ENCODE measurements at regions not wholly inside any gene's neighbourhood (a gene's known extent, or its start where the extent isn't known, plus 50 kb on each side); places are given as distances from the start of the nearest gene placed in this dataset.

DNA sequence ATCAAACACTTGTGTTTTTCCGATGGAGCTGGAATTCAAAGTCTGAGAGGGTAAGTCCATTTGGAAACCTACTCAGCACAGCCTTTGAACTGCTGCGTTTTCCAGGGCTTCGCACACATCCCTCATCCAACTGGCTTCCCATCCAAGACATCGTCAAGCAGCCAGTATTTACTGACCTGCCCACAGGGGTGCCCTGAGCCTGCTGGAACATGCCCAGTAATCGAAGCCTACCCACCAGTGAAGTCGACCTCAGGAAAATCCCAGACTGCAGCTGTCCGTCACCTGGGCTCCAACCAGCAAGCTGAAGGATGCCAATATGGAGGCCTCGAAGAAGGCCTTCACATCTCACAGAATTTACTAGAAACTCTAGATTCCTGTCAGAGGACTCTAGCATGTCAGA lies 261.6 kb downstream of the PLPP3 start:
- no peak overlapping the region for H3K4me3 ChIP-seq (ENCODE audit: low read depth, poor library complexity, severe bottlenecking)
- intact Hi-C loops (cut with DNase I; ENCODE audit: low total_unique reads), result no loop called here
- no peak for DNase-seq (ENCODE audit: low spot score in 2 of 2)
- TF ChIP-seq POLR2A (IDR thresholded peaks at IDR 0.05), result no peak
- TF ChIP-seq, protein P1, sequence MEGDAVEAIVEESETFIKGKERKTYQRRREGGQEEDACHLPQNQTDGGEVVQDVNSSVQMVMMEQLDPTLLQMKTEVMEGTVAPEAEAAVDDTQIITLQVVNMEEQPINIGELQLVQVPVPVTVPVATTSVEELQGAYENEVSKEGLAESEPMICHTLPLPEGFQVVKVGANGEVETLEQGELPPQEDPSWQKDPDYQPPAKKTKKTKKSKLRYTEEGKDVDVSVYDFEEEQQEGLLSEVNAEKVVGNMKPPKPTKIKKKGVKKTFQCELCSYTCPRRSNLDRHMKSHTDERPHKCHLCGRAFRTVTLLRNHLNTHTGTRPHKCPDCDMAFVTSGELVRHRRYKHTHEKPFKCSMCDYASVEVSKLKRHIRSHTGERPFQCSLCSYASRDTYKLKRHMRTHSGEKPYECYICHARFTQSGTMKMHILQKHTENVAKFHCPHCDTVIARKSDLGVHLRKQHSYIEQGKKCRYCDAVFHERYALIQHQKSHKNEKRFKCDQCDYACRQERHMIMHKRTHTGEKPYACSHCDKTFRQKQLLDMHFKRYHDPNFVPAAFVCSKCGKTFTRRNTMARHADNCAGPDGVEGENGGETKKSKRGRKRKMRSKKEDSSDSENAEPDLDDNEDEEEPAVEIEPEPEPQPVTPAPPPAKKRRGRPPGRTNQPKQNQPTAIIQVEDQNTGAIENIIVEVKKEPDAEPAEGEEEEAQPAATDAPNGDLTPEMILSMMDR (IDR thresholded peaks at IDR 0.05), result no peak
- 86 to 89% methylated on average over 8 of the region's 8 CpGs for WGBS, 2 donors

DNA sequence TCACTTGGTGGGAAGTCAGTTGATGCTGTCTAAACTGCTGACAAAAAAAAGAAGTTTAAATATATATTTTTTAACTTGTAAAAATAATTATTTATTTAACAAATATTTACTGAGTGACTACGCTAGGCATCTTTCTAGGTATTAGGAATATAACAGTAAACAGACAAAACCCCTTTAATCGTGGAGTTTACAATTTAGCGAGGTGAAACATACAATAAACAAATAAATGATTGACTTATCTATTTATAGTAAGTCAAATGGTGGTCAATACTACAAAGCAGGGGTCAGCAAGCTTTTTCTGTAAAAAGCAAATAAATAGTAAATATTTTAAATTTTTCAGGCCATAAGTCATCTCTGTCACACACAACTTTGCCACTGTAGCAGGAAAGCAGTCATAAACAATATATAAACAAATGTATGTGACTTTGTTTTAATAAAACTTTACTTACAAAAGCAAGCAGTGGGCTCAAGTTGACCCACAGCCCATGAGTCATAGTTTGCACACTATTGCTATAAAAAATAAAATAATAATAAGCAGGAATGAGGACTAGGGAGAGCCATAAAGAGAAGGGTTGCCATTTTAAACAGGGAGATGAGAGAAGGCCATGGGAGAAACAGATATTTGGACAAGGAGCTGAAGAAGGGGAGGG lies 263.9 kb downstream of the PLPP3 start:
- WGBS, 2 donors, result 79 to 98% methylated on average over 3 of the region's 3 CpGs
- intact Hi-C loops (cut with DNase I; ENCODE audit: low total_unique reads), result no loop called here
- no peak overlapping the region for H3K4me3 ChIP-seq (ENCODE audit: low read depth, poor library complexity, severe bottlenecking)
- DNase-seq (ENCODE audit: low spot score in 2 of 2), result no peak
- TF ChIP-seq POLR2A (IDR thresholded peaks at IDR 0.05), result no peak
- TF ChIP-seq, protein P1 (IDR thresholded peaks at IDR 0.05), result no peak

DNA sequence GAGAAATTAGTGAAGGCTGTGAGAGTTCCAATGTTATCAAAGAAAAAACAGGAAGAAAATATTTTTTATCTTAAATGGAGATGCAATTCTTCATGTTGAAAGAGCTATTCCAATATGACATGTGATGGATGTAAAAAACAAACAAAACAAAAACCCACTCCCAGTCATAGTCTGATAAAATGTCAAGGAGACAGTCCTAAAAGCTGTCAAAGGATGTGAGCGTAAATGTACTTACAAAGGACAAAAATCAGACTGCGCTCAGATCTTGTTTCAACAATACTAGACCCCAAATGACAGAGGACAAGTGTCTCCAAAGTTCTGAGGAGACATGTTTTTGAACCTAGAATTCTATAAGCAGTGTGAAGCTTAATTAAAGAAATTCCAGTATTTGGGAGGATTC lies 265.8 kb downstream of the PLPP3 start:
- DNase-seq (ENCODE audit: low spot score in 2 of 2), result no peak
- no peak overlapping the region for H3K4me3 ChIP-seq (ENCODE audit: low read depth, poor library complexity, severe bottlenecking)
- TF ChIP-seq, protein P1 (IDR thresholded peaks at IDR 0.05), result no peak
- TF ChIP-seq POLR2A (IDR thresholded peaks at IDR 0.05), result no peak
- intact Hi-C loops (cut with DNase I; ENCODE audit: low total_unique reads), result no loop called here
- WGBS, 2 donors, result 93 to 96% methylated on average over 2 of the region's 2 CpGs

DNA sequence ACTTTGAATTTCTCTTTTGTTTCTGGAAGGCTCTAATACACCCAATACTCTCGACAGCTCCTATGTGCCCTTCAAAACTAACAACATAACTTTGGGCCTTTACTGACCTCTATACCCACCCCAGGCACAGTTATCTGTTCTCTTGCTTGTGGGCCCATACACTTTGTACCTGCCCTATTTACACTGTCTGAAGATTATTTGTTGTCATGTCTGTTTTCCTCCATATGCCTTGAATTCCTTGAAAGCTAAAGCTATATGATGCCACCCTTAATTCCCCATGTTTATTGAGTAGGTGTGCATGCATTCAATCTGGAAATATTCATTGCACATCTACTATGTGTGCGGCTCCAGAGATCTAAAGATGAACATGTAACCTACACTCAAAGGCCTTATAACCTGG lies 267.6 kb downstream of the PLPP3 start:
- intact Hi-C loops (cut with DNase I; ENCODE audit: low total_unique reads), result no loop called here
- DNase-seq (ENCODE audit: low spot score in 2 of 2), result no peak
- WGBS, 2 donors, result 52 to 69% methylated on average over 2 of the region's 2 CpGs
- no peak overlapping the region for H3K4me3 ChIP-seq (ENCODE audit: low read depth, poor library complexity, severe bottlenecking)
- TF ChIP-seq, protein P1 (IDR thresholded peaks at IDR 0.05), result no peak
- no peak for TF ChIP-seq POLR2A (IDR thresholded peaks at IDR 0.05)

DNA sequence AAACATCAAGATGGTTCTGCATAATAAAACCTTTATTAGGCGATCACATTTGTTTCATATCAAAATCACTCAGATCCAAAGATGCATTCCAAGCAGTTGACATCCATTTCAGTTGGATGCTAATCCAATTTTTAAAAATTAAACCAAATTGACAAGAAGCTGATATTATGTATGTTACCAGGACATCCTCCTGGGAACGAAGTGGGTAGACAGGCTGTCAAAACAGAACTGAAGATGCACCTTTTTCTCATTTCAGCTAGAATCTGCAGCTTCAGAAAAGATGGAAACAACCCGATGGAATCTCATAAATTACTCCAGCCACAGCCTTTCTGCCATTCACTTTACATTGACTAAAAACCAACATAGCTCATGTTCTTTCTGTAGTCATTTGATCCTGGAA lies 268.4 kb downstream of the PLPP3 start:
- WGBS, 2 donors, result 57 to 67% methylated on average over 3 of the region's 3 CpGs
- intact Hi-C loops (cut with DNase I; ENCODE audit: low total_unique reads), result no loop called here
- no peak overlapping the region for H3K4me3 ChIP-seq (ENCODE audit: low read depth, poor library complexity, severe bottlenecking)
- DNase-seq (ENCODE audit: low spot score in 2 of 2), result no peak
- TF ChIP-seq POLR2A (IDR thresholded peaks at IDR 0.05), result no peak
- TF ChIP-seq, protein P1 (IDR thresholded peaks at IDR 0.05), result no peak

DNA sequence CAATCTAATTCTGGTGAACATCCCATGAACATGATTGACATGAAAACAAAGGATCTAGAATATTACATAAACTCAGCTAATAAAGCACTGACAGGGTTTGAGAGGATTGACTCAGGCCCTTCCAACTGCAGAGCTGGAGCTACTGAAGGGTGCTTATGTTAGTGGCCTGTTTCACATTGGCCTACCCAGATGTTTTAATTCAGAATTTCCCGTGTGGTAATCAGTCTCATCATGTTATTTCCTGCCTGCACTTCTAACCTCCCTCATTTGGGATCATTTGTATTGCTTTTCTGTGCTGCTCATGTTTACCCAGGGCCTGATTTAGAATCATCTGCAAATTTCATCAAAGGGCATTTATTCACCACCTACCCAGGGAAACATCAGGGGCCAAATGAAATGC lies 270.3 kb downstream of the PLPP3 start:
- WGBS, 2 donors, result 41 to 60% methylated on average over 1 of the region's 1 CpG
- no peak for DNase-seq (ENCODE audit: low spot score in 2 of 2)
- intact Hi-C loops (cut with DNase I; ENCODE audit: low total_unique reads), result no loop called here
- no peak for TF ChIP-seq POLR2A (IDR thresholded peaks at IDR 0.05)
- TF ChIP-seq, protein P1 (IDR thresholded peaks at IDR 0.05), result no peak
- H3K4me3 ChIP-seq (ENCODE audit: low read depth, poor library complexity, severe bottlenecking), result no peak overlapping the region

Data from lower leg skin (tissue), 4 donors.